ENCODE measurements at regions not wholly inside any gene's neighbourhood (a gene's known extent, or its start where the extent isn't known, plus 50 kb on each side); places are given as distances from the start of the nearest gene placed in this dataset.
A peak's percentile ranks its signal among the peaks of the same experiment; 100 is the strongest.
"Not testable (repeated sequence)": the region's sequence is repeated elsewhere in the genome, so short reads cannot be mapped to it uniquely, and the experiment has no call there.

DNA sequence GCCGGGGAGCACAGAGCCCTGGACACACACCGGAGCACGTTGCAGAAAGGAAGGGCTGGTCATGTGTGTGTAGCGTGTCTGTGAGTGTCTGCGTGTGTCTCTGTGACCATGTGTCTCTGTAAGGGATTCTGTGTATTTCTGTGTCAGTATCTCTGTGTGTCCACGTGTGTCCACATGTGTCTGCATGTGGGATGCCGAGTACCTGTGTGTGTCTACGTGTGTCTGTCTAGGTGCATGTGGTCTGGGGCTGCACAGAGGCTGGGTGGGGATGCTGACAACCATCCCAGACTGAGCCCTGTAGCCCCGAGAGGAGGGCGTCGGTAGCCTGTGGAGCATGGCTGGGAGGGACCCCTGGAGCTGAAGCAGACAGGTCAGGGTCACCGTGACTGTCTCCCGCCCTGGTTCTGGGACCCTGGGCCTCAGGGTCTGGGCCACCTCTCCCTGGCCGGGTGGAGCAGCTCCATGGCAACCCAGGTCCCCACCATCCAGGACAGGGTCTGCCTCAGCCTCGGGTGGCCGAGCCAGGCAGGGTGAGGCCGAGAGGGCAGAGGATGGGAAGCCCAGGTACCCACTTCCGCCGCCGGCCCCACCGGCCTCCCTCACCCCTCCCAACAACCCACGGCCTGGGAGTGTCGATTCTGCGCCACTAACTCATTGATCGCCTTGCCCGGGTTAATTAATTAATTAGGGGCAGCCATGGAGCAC is 122.7 kb downstream of the FAM53A start:
- no peak for DNase-seq (ENCODE audit: low read depth)

DNA sequence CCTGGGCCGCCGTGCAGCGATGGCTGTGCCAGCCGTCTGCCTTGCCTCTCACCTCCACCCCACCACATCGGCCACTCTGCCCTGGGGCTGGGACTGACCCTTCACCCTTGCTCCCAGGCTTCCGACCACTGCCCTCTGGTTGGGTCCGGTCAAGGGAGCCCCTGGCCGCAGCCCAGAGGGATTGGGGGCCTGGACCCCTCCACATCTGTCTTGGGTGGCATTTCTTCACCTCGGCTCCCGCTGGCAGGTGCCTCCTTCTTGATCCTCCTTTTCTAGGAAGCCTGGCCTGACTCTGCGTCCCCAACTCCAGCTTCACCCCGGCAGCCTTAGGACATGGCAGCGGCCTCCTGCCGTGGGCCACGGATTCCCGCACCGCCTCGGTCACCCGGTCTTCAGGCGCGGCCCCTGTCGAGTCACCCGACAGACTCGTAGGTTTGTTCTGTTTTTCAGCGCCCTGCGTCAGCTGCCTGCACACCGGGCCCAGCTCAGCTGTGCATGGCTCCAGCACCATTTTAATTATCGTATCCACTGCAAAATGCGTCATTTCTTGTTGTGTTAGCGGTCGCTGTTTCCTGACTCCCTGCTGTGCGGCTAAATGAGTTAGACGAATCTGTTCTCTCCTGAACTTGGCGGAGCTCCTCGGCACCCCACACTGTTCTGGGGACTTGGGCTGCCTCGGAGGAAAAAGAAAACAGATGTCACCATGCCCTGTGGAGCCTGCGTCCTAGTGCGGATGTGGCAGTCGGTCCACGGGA is 124.0 kb downstream of the FAM53A start:
- no peak for DNase-seq (ENCODE audit: low read depth)

- no peak for DNase-seq (ENCODE audit: low read depth)
Observed at GRCh38 chr4:1558205-1558604, 125.9 kb downstream of the FAM53A start.

- DNase-seq (ENCODE audit: low read depth), result no peak
Observed at GRCh38 chr4:1557221-1557597, 126.9 kb downstream of the FAM53A start.

GRCh38 chr4:1556541-1557220 is 127.4 kb downstream of the FAM53A start:
- no peak for DNase-seq (ENCODE audit: low read depth)

GRCh38 chr4:1554876-1555265 is 129.2 kb downstream of the FAM53A start:
- no peak for DNase-seq (ENCODE audit: low read depth)

- no peak for DNase-seq (ENCODE audit: low read depth)
Observed at GRCh38 chr4:1554246-1554875, 129.8 kb downstream of the FAM53A start.

GRCh38 chr4:1553365-1553764 is 130.7 kb downstream of the FAM53A start:
- no peak for DNase-seq (ENCODE audit: low read depth)

- DNase-seq (ENCODE audit: low read depth), result no peak
Observed at GRCh38 chr4:1552451-1552850, 131.7 kb downstream of the FAM53A start.

DNA sequence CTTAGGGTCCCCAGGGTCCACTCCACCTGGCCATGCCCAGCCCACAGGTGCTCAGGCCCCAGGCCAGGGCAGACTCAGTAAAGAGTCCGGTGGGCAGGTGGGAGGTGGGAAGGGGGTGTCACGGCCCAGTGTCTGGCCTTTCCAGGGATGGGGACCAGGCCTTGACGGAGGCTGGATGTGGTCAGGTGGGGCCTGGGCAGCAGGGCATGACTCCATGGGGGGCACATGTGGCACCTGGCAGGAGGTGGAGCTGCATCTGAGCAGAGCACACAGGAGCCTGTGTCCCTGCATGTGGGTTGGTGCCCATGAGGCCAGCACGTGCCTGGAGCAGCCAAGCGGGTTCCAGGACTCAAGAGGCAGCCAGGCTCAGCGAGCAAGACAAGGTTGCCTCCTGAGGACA is 132.9 kb downstream of the FAM53A start:
- no peak for DNase-seq (ENCODE audit: low read depth)

DNA sequence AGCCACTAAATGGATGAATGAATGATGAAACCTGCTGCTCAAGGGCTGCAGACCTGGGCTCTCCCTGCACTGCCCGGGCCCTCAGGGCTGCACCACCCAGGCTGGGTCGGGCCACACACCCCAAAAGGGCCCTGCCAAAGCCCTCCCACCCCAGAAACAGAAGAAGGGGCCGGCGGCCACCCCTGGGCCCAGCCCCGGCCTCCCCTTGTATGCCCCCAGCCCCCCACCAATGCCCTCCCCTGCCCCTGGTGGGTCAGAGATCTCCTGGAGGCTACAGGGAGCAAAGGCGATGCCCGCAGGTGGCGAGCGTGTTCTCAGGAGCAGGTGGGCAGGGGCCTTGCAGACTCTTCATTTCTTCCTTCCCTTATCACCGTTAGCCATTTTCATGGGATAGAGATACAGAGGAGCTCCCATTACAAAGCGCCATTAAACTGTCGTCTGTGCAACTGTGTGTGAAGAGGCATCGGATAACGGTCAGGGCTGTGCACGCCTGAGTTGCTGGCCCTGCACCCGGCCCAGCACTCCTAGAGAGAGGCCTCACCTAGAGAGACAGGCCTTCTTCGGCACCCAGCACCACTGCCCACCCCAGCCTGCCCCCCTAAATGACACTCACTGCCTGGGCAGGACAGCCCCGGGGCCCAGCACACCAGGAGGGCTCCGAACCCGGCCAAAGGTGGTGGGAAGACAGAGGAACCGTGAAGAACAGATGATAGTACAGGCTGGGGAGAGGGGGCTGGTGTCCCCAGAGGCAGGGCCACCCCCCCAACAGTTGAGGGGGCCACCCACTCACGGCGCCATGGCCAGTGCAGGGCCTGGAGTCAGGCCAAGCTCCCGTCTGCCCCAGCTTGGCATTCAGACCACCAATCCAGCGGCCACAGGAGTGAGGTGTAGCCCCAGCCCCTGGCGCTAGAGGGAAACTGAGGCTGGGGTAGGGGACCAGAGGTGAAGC is 133.7 kb downstream of the FAM53A start:
- DNase-seq (ENCODE audit: low read depth), result no peak

DNA sequence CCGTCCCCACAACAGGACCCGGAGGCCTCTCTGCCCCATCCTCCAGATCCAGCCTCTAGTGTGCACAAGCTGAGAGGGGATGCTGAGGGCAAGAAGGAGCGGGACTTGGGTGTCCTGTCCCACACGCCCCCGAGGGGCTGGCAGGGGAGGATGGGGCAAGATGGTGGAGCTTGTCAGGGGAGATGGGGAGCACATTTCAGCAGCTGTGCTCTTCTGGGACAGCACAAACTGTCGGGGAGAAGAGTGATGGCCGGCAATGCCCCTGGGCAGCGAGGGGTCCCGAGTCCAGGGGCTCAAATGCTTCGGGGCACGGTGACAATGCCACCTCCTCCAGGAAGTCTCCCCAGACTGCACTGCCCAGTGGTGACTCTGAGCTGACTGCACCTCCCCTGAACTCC is 134.5 kb downstream of the FAM53A start:
- DNase-seq (ENCODE audit: low read depth), result no peak

- peak; percentile 43 for DNase-seq (ENCODE audit: low read depth)
Observed at GRCh38 chr4:1548827-1549637, 135.1 kb downstream of the FAM53A start.

DNA sequence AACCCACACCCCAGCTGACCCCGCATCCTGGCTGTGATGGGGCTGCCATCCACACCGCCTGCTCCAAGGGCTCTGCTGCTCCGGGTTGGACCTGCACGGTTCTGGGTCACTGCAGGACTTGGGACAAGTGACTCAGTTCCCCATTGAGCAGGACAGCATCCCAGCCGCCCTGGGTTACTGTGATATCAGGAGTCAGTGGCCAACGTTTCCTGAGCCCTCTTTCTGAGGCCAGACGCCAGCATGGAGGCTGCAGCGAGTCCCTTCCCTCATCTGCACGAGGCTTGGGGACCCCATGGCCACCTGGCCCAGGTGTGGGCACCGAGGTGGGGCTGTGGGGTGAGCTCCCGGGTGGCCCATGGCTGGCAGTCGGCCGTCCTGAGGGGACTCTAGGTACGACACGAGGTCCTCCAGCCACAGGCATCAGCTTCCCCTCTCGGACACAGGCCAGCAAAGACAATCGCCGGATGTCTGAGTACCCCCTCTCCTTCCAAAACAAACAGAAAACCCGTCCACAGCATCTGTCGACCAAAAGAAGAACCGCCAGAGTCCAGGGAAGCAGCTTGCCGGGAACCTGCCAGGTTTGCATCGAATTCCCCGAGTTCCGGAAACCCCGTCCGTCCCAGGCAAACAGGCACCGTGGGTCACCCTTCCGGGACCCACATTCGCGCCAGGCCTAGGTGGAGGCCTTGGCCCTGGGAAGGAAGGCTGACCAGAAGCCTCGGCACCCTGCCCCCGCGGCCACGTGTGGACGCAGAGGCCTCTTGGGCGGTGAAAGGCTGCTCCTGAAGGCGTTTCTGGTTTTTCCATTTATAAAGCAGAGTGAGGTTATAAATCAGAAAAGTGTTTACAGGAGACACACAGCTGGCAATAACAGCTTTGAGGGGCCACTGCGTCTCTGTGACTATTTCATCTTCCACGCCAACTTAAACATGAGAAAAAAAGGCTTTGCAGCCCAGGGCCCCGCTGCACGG is 136.0 kb downstream of the FAM53A start:
- DNase-seq (ENCODE audit: low read depth), result no peak

GRCh38 chr4:1547131-1547855 is 136.8 kb downstream of the FAM53A start:
- DNase-seq (ENCODE audit: low read depth), result no peak

- DNase-seq (ENCODE audit: low read depth), result no peak
Observed at GRCh38 chr4:1544861-1545281, 138.6 kb upstream of the NKX1-1 start.

DNA sequence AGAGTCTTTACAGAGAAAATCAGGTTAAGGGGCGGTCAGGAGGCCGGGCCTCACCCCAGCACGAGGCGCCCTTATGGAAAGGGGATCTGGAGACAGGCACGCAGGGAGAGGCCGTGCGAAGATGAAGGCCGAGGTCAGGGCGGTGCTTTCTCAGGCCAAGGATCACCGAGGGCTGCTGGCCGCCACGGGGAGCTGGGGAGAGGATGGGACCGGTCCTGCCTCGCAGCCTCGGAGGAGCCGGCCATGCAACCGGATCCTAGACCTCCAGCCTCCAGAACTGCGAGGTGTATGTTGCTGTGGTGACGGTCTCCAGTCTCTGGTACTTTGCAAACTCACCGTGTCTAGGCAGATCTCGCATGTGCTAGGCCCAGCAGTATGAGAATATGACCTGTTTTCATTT is 138.2 kb upstream of the NKX1-1 start:
- not testable (repeated sequence) for DNase-seq (ENCODE audit: low read depth)

GRCh38 chr4:1543976-1544375 is 137.7 kb upstream of the NKX1-1 start:
- no peak for DNase-seq (ENCODE audit: low read depth)

DNA sequence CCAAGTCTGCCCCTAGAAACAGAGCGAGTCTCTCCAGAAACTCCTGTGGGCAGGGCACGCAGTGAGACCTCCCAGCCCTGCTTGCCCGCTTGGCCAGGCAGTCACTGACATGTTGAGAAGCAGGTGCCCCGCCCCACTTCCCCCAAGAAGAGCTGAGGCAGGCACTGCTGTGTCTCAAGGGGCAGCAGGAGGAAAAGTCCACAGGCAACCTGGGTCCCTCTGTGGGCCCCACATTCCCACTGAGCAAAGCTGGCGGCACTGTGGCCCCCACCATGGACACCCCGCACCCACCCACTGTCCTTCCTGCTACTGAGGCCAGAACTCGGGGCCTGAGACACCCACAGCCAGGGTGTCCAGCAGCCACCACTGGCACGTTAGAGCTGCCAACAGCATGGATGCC is 137.3 kb upstream of the NKX1-1 start:
- DNase-seq (ENCODE audit: low read depth), result no peak

All from activated T-cell treated with anti-CD3 and anti-CD28 coated beads for 1 hour (primary cell).